ENCODE measurements at regions not wholly inside any gene's neighbourhood (a gene's known extent, or its start where the extent isn't known, plus 50 kb on each side); places are given as distances from the start of the nearest gene placed in this dataset.

GRCh38 chr22:49426098-49426497, 401.6 kb downstream of the BRD1 start:
- TF ChIP-seq ISL1 (CRISPR knock-in tag; IDR thresholded peaks at IDR 0.05) (no peak), ZFP3 (CRISPR knock-in tag; IDR thresholded peaks at IDR 0.05) (no peak)
- TF ChIP-seq, protein P1, sequence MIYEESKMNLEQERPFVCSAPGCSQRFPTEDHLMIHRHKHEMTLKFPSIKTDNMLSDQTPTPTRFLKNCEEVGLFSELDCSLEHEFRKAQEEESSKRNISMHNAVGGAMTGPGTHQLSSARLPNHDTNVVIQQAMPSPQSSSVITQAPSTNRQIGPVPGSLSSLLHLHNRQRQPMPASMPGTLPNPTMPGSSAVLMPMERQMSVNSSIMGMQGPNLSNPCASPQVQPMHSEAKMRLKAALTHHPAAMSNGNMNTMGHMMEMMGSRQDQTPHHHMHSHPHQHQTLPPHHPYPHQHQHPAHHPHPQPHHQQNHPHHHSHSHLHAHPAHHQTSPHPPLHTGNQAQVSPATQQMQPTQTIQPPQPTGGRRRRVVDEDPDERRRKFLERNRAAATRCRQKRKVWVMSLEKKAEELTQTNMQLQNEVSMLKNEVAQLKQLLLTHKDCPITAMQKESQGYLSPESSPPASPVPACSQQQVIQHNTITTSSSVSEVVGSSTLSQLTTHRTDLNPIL (CRISPR knock-in tag; IDR thresholded peaks at IDR 0.05; ENCODE audit: low read depth): no peak

Measured in SK-N-SH treated with all-trans-retinoic acid at 6 μM for 48 hours (cell line).